ELF-1 (cell line): ENCODE measurements at regions not wholly inside any gene's neighbourhood (a gene's known extent, or its start where the extent isn't known, plus 50 kb on each side); places are given as distances from the start of the nearest gene placed in this dataset.
A peak's percentile ranks its signal among the peaks of the same experiment; 100 is the strongest.

Source experiments
- DNase-seq: peaks from one replicate; pipeline ENCODE4 v3.0.0-alpha.2; 2016; ENCODE audit warnings: low read depth, low spot score

- no peak for DNase-seq
Measured at GRCh38 chr15:94535298-94536048, 304.1 kb downstream of the MCTP2 start.

- no peak for DNase-seq
Measured at GRCh38 chr15:94536549-94536948, 305.2 kb downstream of the MCTP2 start.

- no peak for DNase-seq
Measured at GRCh38 chr15:94538280-94538679, 306.9 kb downstream of the MCTP2 start.

GRCh38 chr15:94542391-94542790 lies 311.0 kb downstream of the MCTP2 start:
- no peak for DNase-seq

- DNase-seq: no peak
Measured at GRCh38 chr15:94546808-94547207, 315.4 kb downstream of the MCTP2 start.

- no peak for DNase-seq
Measured at GRCh38 chr15:94547711-94548110, 316.4 kb downstream of the MCTP2 start.

GRCh38 chr15:94555841-94556519 lies 324.6 kb downstream of the MCTP2 start:
- no peak for DNase-seq

- DNase-seq: no peak
Measured at GRCh38 chr15:94561036-94561689, 329.8 kb downstream of the MCTP2 start.

- no peak for DNase-seq
Measured at GRCh38 chr15:94563456-94563855, 332.1 kb downstream of the MCTP2 start.

- peak; percentile 59 for DNase-seq
Measured at GRCh38 chr15:94576889-94577533, 345.6 kb downstream of the MCTP2 start.

- no peak for DNase-seq
Measured at GRCh38 chr15:94579286-94579685, 347.9 kb downstream of the MCTP2 start.

GRCh38 chr15:94580211-94580885 lies 349.0 kb downstream of the MCTP2 start:
- no peak for DNase-seq

GRCh38 chr15:94582368-94582767 lies 351.0 kb downstream of the MCTP2 start:
- peak; percentile 67 for DNase-seq

- no peak for DNase-seq
Measured at GRCh38 chr15:94584833-94585244, 353.5 kb downstream of the MCTP2 start.

- no peak for DNase-seq
Measured at GRCh38 chr15:94586099-94586498, 354.7 kb downstream of the MCTP2 start.

GRCh38 chr15:94587113-94587512 lies 355.8 kb downstream of the MCTP2 start:
- DNase-seq: no peak

GRCh38 chr15:94588993-94589392 lies 357.6 kb downstream of the MCTP2 start:
- no peak for DNase-seq

GRCh38 chr15:94592495-94592894 lies 361.1 kb downstream of the MCTP2 start:
- no peak for DNase-seq

- no peak for DNase-seq
Measured at GRCh38 chr15:94596707-94597106, 365.3 kb downstream of the MCTP2 start.

GRCh38 chr15:94600505-94600904 lies 369.1 kb downstream of the MCTP2 start:
- no peak for DNase-seq

- DNase-seq: no peak
Measured at GRCh38 chr15:94602754-94603470, 371.6 kb downstream of the MCTP2 start.
